ENCODE measurements at regions not wholly inside any gene's neighbourhood (a gene's known extent, or its start where the extent isn't known, plus 50 kb on each side); places are given as distances from the start of the nearest gene placed in this dataset.

GRCh38 chr14:98292191-98292590 is 979.8 kb downstream of the BCL11B start (continued):
- TF ChIP-seq ZNF770 (CRISPR knock-in tag; IDR thresholded peaks at IDR 0.05) (no peak), CENPT (CRISPR knock-in tag; IDR thresholded peaks at IDR 0.05; ENCODE audit: low read depth) (no peak), SPEN (CRISPR knock-in tag; IDR thresholded peaks at IDR 0.05; ENCODE audit: low read depth) (no peak), TCF7 (IDR thresholded peaks at IDR 0.05; ENCODE audit: low read depth) (no peak), KLF12 (CRISPR knock-in tag; IDR thresholded peaks at IDR 0.05; ENCODE audit: borderline replicate concordance) (no peak), ZNF549 (CRISPR knock-in tag; IDR thresholded peaks at IDR 0.05) (no peak), RAD21 (CRISPR knock-in tag; IDR thresholded peaks at IDR 0.05) (no peak), CHCHD3 (CRISPR knock-in tag; IDR thresholded peaks at IDR 0.05) (no peak), CSRNP1 (CRISPR knock-in tag; IDR thresholded peaks at IDR 0.05) (no peak), FOXP4 (CRISPR knock-in tag; IDR thresholded peaks at IDR 0.05) (no peak), SNRNP70 (IDR thresholded peaks at IDR 0.05; ENCODE audit: low read depth, low read length) (no peak), SCMH1 (CRISPR knock-in tag; IDR thresholded peaks at IDR 0.05; ENCODE audit: borderline replicate concordance) (no peak), MTF2 (CRISPR knock-in tag; IDR thresholded peaks at IDR 0.05; ENCODE audit: borderline replicate concordance) (no peak), THAP11 (CRISPR knock-in tag; IDR thresholded peaks at IDR 0.05) (no peak), CCDC6 (CRISPR knock-in tag; IDR thresholded peaks at IDR 0.05) (no peak)
- TF ChIP-seq, protein P1, sequence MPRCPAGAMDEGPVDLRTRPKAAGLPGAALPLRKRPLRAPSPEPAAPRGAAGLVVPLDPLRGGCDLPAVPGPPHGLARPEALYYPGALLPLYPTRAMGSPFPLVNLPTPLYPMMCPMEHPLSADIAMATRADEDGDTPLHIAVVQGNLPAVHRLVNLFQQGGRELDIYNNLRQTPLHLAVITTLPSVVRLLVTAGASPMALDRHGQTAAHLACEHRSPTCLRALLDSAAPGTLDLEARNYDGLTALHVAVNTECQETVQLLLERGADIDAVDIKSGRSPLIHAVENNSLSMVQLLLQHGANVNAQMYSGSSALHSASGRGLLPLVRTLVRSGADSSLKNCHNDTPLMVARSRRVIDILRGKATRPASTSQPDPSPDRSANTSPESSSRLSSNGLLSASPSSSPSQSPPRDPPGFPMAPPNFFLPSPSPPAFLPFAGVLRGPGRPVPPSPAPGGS (CRISPR knock-in tag; IDR thresholded peaks at IDR 0.05) = no peak
- TF ChIP-seq, protein P2, sequence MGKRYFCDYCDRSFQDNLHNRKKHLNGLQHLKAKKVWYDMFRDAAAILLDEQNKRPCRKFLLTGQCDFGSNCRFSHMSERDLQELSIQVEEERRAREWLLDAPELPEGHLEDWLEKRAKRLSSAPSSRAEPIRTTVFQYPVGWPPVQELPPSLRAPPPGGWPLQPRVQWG (CRISPR knock-in tag; IDR thresholded peaks at IDR 0.05; ENCODE audit: borderline replicate concordance, low read depth) = no peak

Data from HepG2 (cell line).